NB4 (cell line): ENCODE measurements at regions not wholly inside any gene's neighbourhood (a gene's known extent, or its start where the extent isn't known, plus 50 kb on each side); places are given as distances from the start of the nearest gene placed in this dataset.

ENCODE experiments used
- DNase-seq: peaks from one replicate; pipeline ENCODE4 v3.0.0; 2010; ENCODE audit warnings: low read depth
- H3K4me3 ChIP-seq: one replicate; pipeline ENCODE4 v1.5.1; 2011; ENCODE audit warnings: mild to moderate bottlenecking, low read depth, low read length, moderate library complexity
- CTCF ChIP-seq: IDR thresholded peaks from one replicate; pipeline ENCODE4 v1.5.1; 2012; ENCODE audit warnings: low read depth, low read length
- MAX ChIP-seq: IDR thresholded peaks from 2 replicates; pipeline ENCODE4 v1.6.1; 2011; ENCODE audit warnings: low read depth, low read length
- MYC ChIP-seq: IDR thresholded peaks from 2 replicates; pipeline ENCODE4 v1.6.1; 2011; ENCODE audit warnings: low read depth, low read length
- POLR2A ChIP-seq: IDR thresholded peaks from 2 replicates; pipeline ENCODE4 v1.6.1; 2011; ENCODE audit warnings: mild to moderate bottlenecking; ENCODE audit not compliant: insufficient read length; ENCODE audit errors: extremely low read depth

GRCh38 chr11:25990406-25990805 is 341.5 kb upstream of the ANO3 start:
- DNase-seq = no peak
- no peak overlapping the region for H3K4me3 ChIP-seq
- TF ChIP-seq POLR2A (no peak), MYC (no peak), CTCF (no peak), MAX (no peak)

- no peak overlapping the region for H3K4me3 ChIP-seq
- TF ChIP-seq MAX (no peak), POLR2A (no peak), CTCF (no peak), MYC (no peak)
- DNase-seq = no peak
Measured at GRCh38 chr11:25991476-25991875, 340.5 kb upstream of the ANO3 start.

GRCh38 chr11:25992294-25992693 is 339.6 kb upstream of the ANO3 start:
- no peak for DNase-seq
- TF ChIP-seq CTCF (no peak), MAX (no peak), MYC (no peak), POLR2A (no peak)
- no peak overlapping the region for H3K4me3 ChIP-seq

GRCh38 chr11:25993016-25993415 is 338.9 kb upstream of the ANO3 start:
- TF ChIP-seq POLR2A (no peak), MYC (no peak), CTCF (no peak), MAX (no peak)
- DNase-seq = no peak
- H3K4me3 ChIP-seq = no peak overlapping the region

- no peak overlapping the region for H3K4me3 ChIP-seq
- no peak for DNase-seq
- TF ChIP-seq CTCF (no peak), MAX (no peak), POLR2A (no peak), MYC (no peak)
Measured at GRCh38 chr11:26011474-26011873, 320.5 kb upstream of the ANO3 start.

GRCh38 chr11:26014456-26015115 is 317.3 kb upstream of the ANO3 start:
- TF ChIP-seq POLR2A (no peak), MAX (no peak), CTCF (no peak), MYC (no peak)
- DNase-seq = no peak
- H3K4me3 ChIP-seq = no peak overlapping the region
